TTC549 (cell line): ENCODE measurements at regions not wholly inside any gene's neighbourhood (a gene's known extent, or its start where the extent isn't known, plus 50 kb on each side); places are given as distances from the start of the nearest gene placed in this dataset.

Experiments used
- FAIRE-seq: peaks from 2 replicates; lab custom pipeline; 2012; peaks lifted over from hg19 to GRCh38; lab: Jason Lieb, UNC

GRCh38 chr4:20451986-20452385, 200.3 kb downstream of the SLIT2 start:
- FAIRE-seq, result no peak

GRCh38 chr4:20454515-20454914, 202.8 kb downstream of the SLIT2 start:
- FAIRE-seq, result no peak

- FAIRE-seq, result no peak
These were observed 204.7 kb downstream of the SLIT2 start for GRCh38 chr4:20456407-20456806.

- FAIRE-seq, result no peak
These were observed 210.9 kb downstream of the SLIT2 start for GRCh38 chr4:20462426-20463175.

GRCh38 chr4:20463176-20463430, 211.4 kb downstream of the SLIT2 start:
- no peak for FAIRE-seq

- FAIRE-seq, result no peak
These were observed 212.7 kb downstream of the SLIT2 start for GRCh38 chr4:20464381-20464780.

GRCh38 chr4:20474119-20474518, 222.4 kb downstream of the SLIT2 start:
- no peak for FAIRE-seq

GRCh38 chr4:20478412-20478811, 221.8 kb upstream of the PACRGL start:
- FAIRE-seq, result no peak

- no peak for FAIRE-seq
These were observed 219.9 kb upstream of the PACRGL start for GRCh38 chr4:20480165-20480947.

- no peak for FAIRE-seq
These were observed 216.8 kb upstream of the PACRGL start for GRCh38 chr4:20483416-20483815.

GRCh38 chr4:20486433-20486832, 213.8 kb upstream of the PACRGL start:
- no peak for FAIRE-seq

GRCh38 chr4:20487446-20487845, 212.8 kb upstream of the PACRGL start:
- no peak for FAIRE-seq

GRCh38 chr4:20487852-20488251, 212.4 kb upstream of the PACRGL start:
- FAIRE-seq, result no peak

- FAIRE-seq, result no peak
These were observed 209.5 kb upstream of the PACRGL start for GRCh38 chr4:20490734-20491133.

GRCh38 chr4:20493761-20494353, 206.4 kb upstream of the PACRGL start:
- FAIRE-seq, result no peak

- FAIRE-seq, result no peak
These were observed 204.2 kb upstream of the PACRGL start for GRCh38 chr4:20496068-20496467.

GRCh38 chr4:20504146-20504545, 196.1 kb upstream of the PACRGL start:
- no peak for FAIRE-seq

GRCh38 chr4:20505927-20506326, 194.3 kb upstream of the PACRGL start:
- no peak for FAIRE-seq

GRCh38 chr4:20506827-20507226, 193.4 kb upstream of the PACRGL start:
- no peak for FAIRE-seq

- no peak for FAIRE-seq
These were observed 190.9 kb upstream of the PACRGL start for GRCh38 chr4:20509315-20509714.

- FAIRE-seq, result no peak
These were observed 188.0 kb upstream of the PACRGL start for GRCh38 chr4:20512033-20512792.

- no peak for FAIRE-seq
These were observed 187.3 kb upstream of the PACRGL start for GRCh38 chr4:20512985-20513384.

- no peak for FAIRE-seq
These were observed 179.4 kb upstream of the PACRGL start for GRCh38 chr4:20520901-20521300.
